Immature natural killer cell (primary cell): ENCODE measurements at regions not wholly inside any gene's neighbourhood (a gene's known extent, or its start where the extent isn't known, plus 50 kb on each side); places are given as distances from the start of the nearest gene placed in this dataset.

Source experiments
- DNase-seq, 3 donors: peaks; one replicate each; pipeline ENCODE4 v3.0.0; 2022; ENCODE audit warnings: mixed read lengths in 1 of 3
- H3K27ac Mint-ChIP-seq, 6 donors: one replicate each; pipeline ENCODE4 v1.8.0; 2020; ENCODE audit warnings: mixed read lengths in 6 of 6, mild to moderate bottlenecking in 5 of 6, inconsistent platforms in 4 of 6, moderate library complexity in 3 of 6
- H3K27me3 Mint-ChIP-seq, 3 donors: one replicate each; pipeline ENCODE4 v1.8.0; 2020 to 2021; ENCODE audit warnings: low read depth in 3 of 3, mild to moderate bottlenecking in 3 of 3, mixed read lengths in 3 of 3, moderate library complexity in 3 of 3, inconsistent platforms in 1 of 3
- H3K36me3 Mint-ChIP-seq, 3 donors: one replicate each; pipeline ENCODE4 v1.8.0; 2020; ENCODE audit warnings: mixed read lengths in 3 of 3, inconsistent platforms in 2 of 3, mild to moderate bottlenecking in 2 of 3
- H3K4me1 Mint-ChIP-seq, 2 donors: one replicate each; pipeline ENCODE4 v1.8.0; 2020; ENCODE audit warnings: inconsistent platforms in 2 of 2, mild to moderate bottlenecking in 2 of 2, mixed read lengths in 2 of 2, moderate library complexity in 1 of 2
- H3K4me3 Mint-ChIP-seq, 5 donors: one replicate each; pipeline ENCODE4 v1.8.0; 2020; ENCODE audit warnings: mild to moderate bottlenecking in 5 of 5, mixed read lengths in 5 of 5, inconsistent platforms in 3 of 5, moderate library complexity in 3 of 5
- H3K9me3 Mint-ChIP-seq, 6 donors: one replicate each; pipeline ENCODE4 v1.8.0; 2020; ENCODE audit warnings: mild to moderate bottlenecking in 6 of 6, mixed read lengths in 6 of 6, inconsistent platforms in 4 of 6, moderate library complexity in 3 of 6

GRCh38 chr5:85671223-85671970 lies 946.3 kb upstream of the COX7C start:
- peaks cover 4 to 33% (median 19%) of the 10 kb centered on the region in 6 donors for H3K9me3 Mint-ChIP-seq
- H3K27ac Mint-ChIP-seq = no peak overlapping the region
- H3K27me3 Mint-ChIP-seq = peaks cover 0 to 2% (median 2%) of the 10 kb centered on the region in 3 donors
- peaks cover 0 to 4% (median 0%) of the 10 kb centered on the region in 3 donors for H3K36me3 Mint-ChIP-seq
- no peaks in the 10 kb centered on the region for H3K4me1 Mint-ChIP-seq
- no peak overlapping the region for H3K4me3 Mint-ChIP-seq
- no peak for DNase-seq

DNA sequence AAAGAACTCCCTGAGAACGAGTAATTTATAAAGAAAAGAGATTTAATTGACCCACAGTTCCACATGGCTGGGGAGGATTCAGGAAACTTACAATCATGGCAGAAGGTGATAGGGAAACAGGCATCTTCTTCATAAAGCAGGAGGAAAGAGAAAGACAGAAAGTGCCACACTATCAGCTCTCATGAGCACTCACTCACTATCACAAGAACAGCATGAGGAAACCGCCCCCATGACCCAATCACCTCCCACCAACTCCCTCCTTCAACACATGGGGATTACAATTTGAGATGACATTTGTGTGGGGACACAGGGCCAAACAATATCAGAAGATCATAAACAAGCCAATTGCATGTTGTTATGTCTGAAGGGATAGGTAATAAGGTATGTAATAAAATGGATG lies 935.9 kb upstream of the COX7C start:
- no peak for DNase-seq
- H3K27me3 Mint-ChIP-seq = no peaks in the 10 kb centered on the region
- no peak overlapping the region for H3K4me3 Mint-ChIP-seq
- H3K4me1 Mint-ChIP-seq = no peaks in the 10 kb centered on the region
- no peak overlapping the region for H3K27ac Mint-ChIP-seq
- H3K9me3 Mint-ChIP-seq = peaks cover 4 to 17% (median 7%) of the 10 kb centered on the region in 6 donors
- H3K36me3 Mint-ChIP-seq = no peaks in the 10 kb centered on the region

- no peaks in the 10 kb centered on the region for H3K36me3 Mint-ChIP-seq
- no peak overlapping the region for H3K4me3 Mint-ChIP-seq
- H3K9me3 Mint-ChIP-seq = peaks cover 4 to 27% (median 9%) of the 10 kb centered on the region in 6 donors
- DNase-seq = no peak
- H3K27ac Mint-ChIP-seq = no peak overlapping the region
- H3K27me3 Mint-ChIP-seq = no peaks in the 10 kb centered on the region
- H3K4me1 Mint-ChIP-seq = no peaks in the 10 kb centered on the region
Measured at GRCh38 chr5:85684351-85684750, 933.4 kb upstream of the COX7C start.

DNA sequence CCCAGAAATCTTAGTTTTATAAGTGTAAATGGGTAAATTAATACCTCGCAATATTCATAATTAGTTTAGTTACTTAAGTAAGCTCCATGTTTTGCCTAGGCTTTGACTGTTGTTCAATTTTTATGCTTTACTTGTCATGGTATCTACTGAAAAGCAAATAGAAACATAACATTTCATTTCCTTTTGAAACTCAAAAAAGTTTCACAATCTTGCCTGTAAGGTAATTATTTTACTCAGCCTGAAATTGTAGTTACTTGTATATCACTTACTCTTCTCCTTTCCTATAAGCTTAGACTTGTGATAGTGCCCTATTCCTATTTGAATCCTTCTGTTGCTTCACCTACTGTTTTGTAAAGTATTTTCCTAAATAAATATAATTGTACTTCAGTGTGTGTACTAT lies 914.4 kb upstream of the COX7C start:
- Mint-ChIP-seq H3K4me1 (no peaks in the 10 kb centered on the region), H3K36me3 (no peaks in the 10 kb centered on the region)

DNA sequence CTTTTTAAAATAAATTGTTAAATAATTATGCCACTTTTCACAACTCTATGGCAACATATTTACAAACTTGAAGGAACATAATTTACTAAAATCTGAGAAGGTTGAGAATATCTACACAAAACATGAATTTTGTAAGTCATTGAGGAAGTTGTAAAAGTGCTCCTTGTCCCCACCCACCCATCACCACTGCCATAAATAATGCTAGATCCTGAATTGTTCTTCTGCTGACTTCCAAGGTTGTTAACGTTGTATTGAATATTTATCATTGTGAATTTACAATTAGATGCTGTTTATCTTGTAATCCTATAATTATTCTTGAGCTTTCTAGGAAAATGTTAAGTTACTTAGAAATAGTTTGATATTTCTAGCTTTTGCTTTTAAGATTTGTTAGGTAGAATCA lies 908.0 kb upstream of the COX7C start:
- peaks cover 2 to 43% (median 8%) of the 10 kb centered on the region in 6 donors for H3K9me3 Mint-ChIP-seq

More for the DNA sequence above, 914.4 kb upstream of the COX7C start:
- Mint-ChIP-seq H3K4me3 (no peak overlapping the region), H3K9me3 (peaks cover 0 to 20% (median 4%) of the 10 kb centered on the region in 6 donors), H3K27me3 (no peaks in the 10 kb centered on the region), H3K27ac (no peak overlapping the region)
- no peak for DNase-seq

GRCh38 chr5:85716344-85717202 lies 901.2 kb upstream of the COX7C start:
- H3K27ac Mint-ChIP-seq = no peak overlapping the region
- peaks cover 0 to 3% (median 0%) of the 10 kb centered on the region in 3 donors for H3K27me3 Mint-ChIP-seq
- H3K36me3 Mint-ChIP-seq = no peaks in the 10 kb centered on the region

More for the DNA sequence above, 908.0 kb upstream of the COX7C start:
- no peak for DNase-seq
- Mint-ChIP-seq H3K27me3 (peaks cover 0 to 1% (median 0%) of the 10 kb centered on the region in 3 donors), H3K4me1 (no peaks in the 10 kb centered on the region), H3K27ac (no peak overlapping the region), H3K4me3 (no peak overlapping the region), H3K36me3 (no peaks in the 10 kb centered on the region)

GRCh38 chr5:85717203-85717563 lies 900.6 kb upstream of the COX7C start:
- H3K4me3 Mint-ChIP-seq = no peak overlapping the region
- H3K27ac Mint-ChIP-seq = no peak overlapping the region
- no peaks in the 10 kb centered on the region for H3K4me1 Mint-ChIP-seq
- no peaks in the 10 kb centered on the region for H3K36me3 Mint-ChIP-seq
- H3K27me3 Mint-ChIP-seq = peaks cover 0 to 3% (median 0%) of the 10 kb centered on the region in 3 donors
- H3K9me3 Mint-ChIP-seq = peaks cover 11 to 45% (median 15%) of the 10 kb centered on the region in 6 donors
- DNase-seq = no peak

More at GRCh38 chr5:85716344-85717202, 901.2 kb upstream of the COX7C start:
- DNase-seq = no peak
- Mint-ChIP-seq H3K4me3 (no peak overlapping the region), H3K9me3 (peaks cover 9 to 40% (median 15%) of the 10 kb centered on the region in 6 donors), H3K4me1 (no peaks in the 10 kb centered on the region)

- Mint-ChIP-seq H3K4me1 (no peaks in the 10 kb centered on the region), H3K27me3 (peaks cover 0 to 1% (median 0%) of the 10 kb centered on the region in 3 donors), H3K27ac (no peak overlapping the region), H3K36me3 (no peaks in the 10 kb centered on the region), H3K4me3 (no peak overlapping the region), H3K9me3 (peaks cover 3 to 29% (median 15%) of the 10 kb centered on the region in 6 donors)
- no peak for DNase-seq
Measured at GRCh38 chr5:85732185-85732584, 885.6 kb upstream of the COX7C start.

DNA sequence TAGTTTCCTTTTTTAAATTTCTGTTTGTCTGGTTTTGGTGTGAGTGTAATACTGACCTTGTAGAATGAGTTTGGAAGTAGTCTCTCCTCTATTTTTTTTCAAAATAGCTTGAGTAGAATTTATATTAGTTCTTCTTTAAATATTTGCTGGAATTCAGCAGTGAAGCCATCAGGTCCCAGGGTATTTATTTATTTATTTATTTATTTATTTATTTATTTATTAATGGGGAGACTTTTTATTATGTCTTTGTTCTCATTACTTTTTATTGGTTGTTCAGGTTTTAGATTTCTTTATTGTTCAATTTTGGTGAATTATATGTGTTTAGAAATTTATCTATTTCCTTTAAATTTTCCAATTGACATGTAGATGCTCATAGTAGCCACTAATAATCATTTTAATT lies 875.8 kb upstream of the COX7C start:
- Mint-ChIP-seq H3K4me1 (no peaks in the 10 kb centered on the region), H3K9me3 (peaks cover 13 to 27% (median 16%) of the 10 kb centered on the region in 6 donors), H3K27me3 (peaks cover 0 to 2% (median 0%) of the 10 kb centered on the region in 3 donors), H3K4me3 (no peak overlapping the region), H3K36me3 (no peaks in the 10 kb centered on the region), H3K27ac (no peak overlapping the region)
- no peak for DNase-seq

DNA sequence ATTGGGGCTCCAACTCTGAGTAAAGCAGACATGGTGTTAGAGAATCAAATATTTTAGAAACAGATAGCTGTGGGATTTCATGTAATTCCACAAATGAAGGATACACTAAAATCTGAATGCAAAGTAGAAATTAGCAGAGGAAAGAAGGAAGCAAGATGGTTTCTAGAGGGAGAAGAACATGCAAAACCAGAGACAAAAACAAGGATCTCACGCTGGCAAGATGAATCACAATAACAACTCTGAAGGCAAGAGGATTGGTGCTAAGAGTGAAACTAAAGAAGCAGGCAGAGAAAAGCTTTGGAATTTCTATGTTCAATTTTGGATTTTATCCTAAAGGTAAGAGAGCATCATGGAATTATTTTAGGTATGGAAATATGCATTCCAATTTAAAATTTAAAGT lies 857.2 kb upstream of the COX7C start:
- Mint-ChIP-seq H3K9me3 (peaks cover 2 to 29% (median 15%) of the 10 kb centered on the region in 6 donors), H3K4me1 (no peaks in the 10 kb centered on the region), H3K4me3 (no peak overlapping the region), H3K27ac (no peak overlapping the region), H3K36me3 (no peaks in the 10 kb centered on the region), H3K27me3 (peaks cover 0 to 1% (median 0%) of the 10 kb centered on the region in 3 donors)
- DNase-seq = no peak

DNA sequence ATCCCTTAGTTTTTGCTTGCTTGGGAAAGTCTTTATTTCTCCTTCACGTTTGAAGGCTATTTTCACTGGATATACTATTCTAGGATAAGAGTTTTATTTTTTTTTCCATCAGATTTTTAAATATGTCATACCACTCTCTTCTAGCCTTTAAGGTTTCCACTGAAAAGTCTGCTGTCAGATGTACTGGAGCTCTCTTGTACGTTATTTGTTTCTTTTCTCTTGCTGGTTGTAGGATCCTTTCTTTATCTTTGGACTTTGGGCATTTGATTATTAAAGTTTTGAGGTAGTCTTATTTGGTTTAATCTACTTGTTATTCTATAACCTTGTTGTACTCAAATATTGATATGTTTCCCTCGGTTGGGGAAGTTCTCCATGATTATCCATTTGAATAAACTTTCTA lies 848.4 kb upstream of the COX7C start:
- peaks cover 0 to 4% (median 0%) of the 10 kb centered on the region in 3 donors for H3K36me3 Mint-ChIP-seq
- H3K4me3 Mint-ChIP-seq = no peak overlapping the region
- no peak overlapping the region for H3K27ac Mint-ChIP-seq
- no peak for DNase-seq
- peaks cover 18 to 71% (median 40%) of the 10 kb centered on the region in 6 donors for H3K9me3 Mint-ChIP-seq
- no peaks in the 10 kb centered on the region for H3K4me1 Mint-ChIP-seq
- H3K27me3 Mint-ChIP-seq = peaks cover 0 to 2% (median 1%) of the 10 kb centered on the region in 3 donors

GRCh38 chr5:85784746-85785145 lies 833.0 kb upstream of the COX7C start:
- no peaks in the 10 kb centered on the region for H3K4me1 Mint-ChIP-seq
- H3K4me3 Mint-ChIP-seq = peak overlapping the region in 1 of 5 donors; percentile 6
- DNase-seq = no peak
- H3K27me3 Mint-ChIP-seq = peaks cover 0 to 1% (median 0%) of the 10 kb centered on the region in 3 donors
- H3K9me3 Mint-ChIP-seq = peaks cover 2 to 44% (median 16%) of the 10 kb centered on the region in 6 donors
- H3K36me3 Mint-ChIP-seq = no peaks in the 10 kb centered on the region
- no peak overlapping the region for H3K27ac Mint-ChIP-seq

DNA sequence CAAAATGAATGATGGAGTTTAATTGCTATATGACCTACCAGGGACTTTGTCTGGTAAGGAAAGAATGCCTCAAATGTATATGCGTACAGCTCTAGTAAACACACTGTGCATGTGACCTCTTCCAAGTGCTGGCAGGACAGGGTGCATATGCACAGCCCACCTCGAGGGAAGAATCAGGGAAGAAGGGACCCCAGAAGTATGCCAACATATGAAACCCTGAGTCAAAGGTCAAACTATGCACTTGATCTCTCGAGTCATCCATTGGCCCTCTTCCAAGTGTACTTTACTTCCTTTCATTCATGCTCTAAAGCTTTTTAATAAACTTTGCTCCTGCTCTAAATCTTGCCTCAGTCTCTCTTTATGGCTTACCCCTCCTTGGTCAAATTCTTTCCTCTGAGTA lies 804.6 kb upstream of the COX7C start:
- H3K9me3 Mint-ChIP-seq = peaks cover 3 to 25% (median 8%) of the 10 kb centered on the region in 6 donors
- H3K27ac Mint-ChIP-seq = no peak overlapping the region
- no peaks in the 10 kb centered on the region for H3K4me1 Mint-ChIP-seq
- DNase-seq = no peak
- H3K36me3 Mint-ChIP-seq = no peaks in the 10 kb centered on the region
- H3K4me3 Mint-ChIP-seq = no peak overlapping the region
- H3K27me3 Mint-ChIP-seq = no peaks in the 10 kb centered on the region

GRCh38 chr5:85814596-85814995 lies 803.1 kb upstream of the COX7C start:
- Mint-ChIP-seq H3K27ac (no peak overlapping the region), H3K27me3 (no peaks in the 10 kb centered on the region), H3K4me1 (no peaks in the 10 kb centered on the region), H3K4me3 (no peak overlapping the region), H3K9me3 (peaks cover 3 to 19% (median 9%) of the 10 kb centered on the region in 6 donors), H3K36me3 (no peaks in the 10 kb centered on the region)
- no peak for DNase-seq
